Suprapubic skin (tissue), 4 donors: ENCODE measurements at regions not wholly inside any gene's neighbourhood (a gene's known extent, or its start where the extent isn't known, plus 50 kb on each side); places are given as distances from the start of the nearest gene placed in this dataset.

Source experiments
- DNase-seq, 2 donors: peaks; one replicate each; pipeline ENCODE4 v3.0.0-alpha.2; 2019; ENCODE audit warnings: low spot score in 2 of 2
- H3K27ac ChIP-seq: fragments of 200-600 bp; sonication (generic); one replicate; pipeline ENCODE4 v1.5.1; 2019
- H3K27me3 ChIP-seq: fragments of 200-600 bp; sonication (generic); one replicate; pipeline ENCODE4 v1.5.1; 2019
- H3K36me3 ChIP-seq: fragments of 200-600 bp; sonication (generic); one replicate; pipeline ENCODE4 v1.5.1; 2019
- H3K4me1 ChIP-seq: fragments of 200-600 bp; sonication (generic); one replicate; pipeline ENCODE4 v1.5.1; 2019
- H3K4me3 ChIP-seq: fragments of 200-600 bp; sonication (generic); one replicate; pipeline ENCODE4 v1.5.1; 2019; ENCODE audit warnings: mild to moderate bottlenecking
- H3K9me3 ChIP-seq: fragments of 200-600 bp; sonication (generic); one replicate; pipeline ENCODE4 v1.5.1; 2019
- CTCF ChIP-seq, 2 donors: fragments of 200-600 bp in 1 of 2; fragments of 450-650 bp in 1 of 2; sonication (generic) in 1 of 2; IDR thresholded peaks; one replicate each; pipeline ENCODE4 v1.5.1; 2016 to 2019; ENCODE audit warnings: antibody characterized with exemption in 2 of 2, mild to moderate bottlenecking in 1 of 2, moderate library complexity in 1 of 2
- EP300 ChIP-seq: sonication (generic); formaldehyde crosslinking; IDR thresholded peaks from one replicate; pipeline ENCODE4 v1.6.1; 2017; ENCODE audit warnings: antibody characterized with exemption
- POLR2A ChIP-seq, 2 donors: fragments of 450-650 bp; IDR thresholded peaks; one replicate each; pipeline ENCODE4 v1.6.1; 2017; ENCODE audit warnings: antibody characterized with exemption in 2 of 2, mild to moderate bottlenecking in 2 of 2, moderate library complexity in 2 of 2
- POLR2AphosphoS5 ChIP-seq, 3 donors: sonication (generic); formaldehyde crosslinking; IDR thresholded peaks; one replicate each; pipeline ENCODE4 v1.6.1; 2017; ENCODE audit warnings: antibody characterized with exemption in 3 of 3
- WGBS: methylation state at CpG from one replicate; pipeline ENCODE4 v1.1.5; 2018; 5-methylcytosine and 5-hydroxymethylcytosine counted together

- Histone ChIP-seq H3K27ac (no peak overlapping the region), H3K4me3 (no peak overlapping the region), H3K9me3 (no peaks in the 10 kb centered on the region), H3K27me3 (no peaks in the 10 kb centered on the region), H3K4me1 (peaks cover 38% of the 10 kb centered on the region), H3K36me3 (no peaks in the 10 kb centered on the region)
- no peak for TF ChIP-seq POLR2AphosphoS5 (IDR thresholded peaks at IDR 0.05)
- TF ChIP-seq POLR2A (IDR thresholded peaks at IDR 0.05): no peak
- no peak for TF ChIP-seq EP300
- TF ChIP-seq CTCF (IDR thresholded peaks at IDR 0.05): no peak
- 77% methylated on average over 7 of the region's 7 CpGs for WGBS
- no peak for DNase-seq
These were observed 66.7 kb upstream of the RTN4 start for GRCh38 chr2:55116966-55117365.

DNA sequence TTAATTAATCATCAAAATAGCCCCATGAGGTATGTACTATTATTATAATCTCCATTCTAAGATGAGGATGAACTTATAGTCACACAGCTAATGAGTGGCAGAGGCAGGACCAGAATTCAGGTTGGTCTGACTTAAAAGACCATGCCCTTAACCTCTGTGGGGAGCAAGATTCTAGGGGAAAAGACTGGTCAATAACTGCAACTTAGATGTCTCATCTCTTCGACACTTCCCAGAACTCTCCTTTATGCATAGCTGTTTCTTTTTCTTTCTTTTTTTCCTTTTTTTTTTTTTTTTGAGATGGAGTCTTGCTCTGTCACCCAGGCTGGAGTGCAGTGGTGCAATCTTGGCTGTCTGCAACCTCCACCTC, 66.3 kb upstream of the RTN4 start:
- Histone ChIP-seq H3K27ac (no peak overlapping the region), H3K4me3 (no peak overlapping the region), H3K27me3 (no peaks in the 10 kb centered on the region), H3K36me3 (no peaks in the 10 kb centered on the region), H3K4me1 (peaks cover 42% of the 10 kb centered on the region), H3K9me3 (no peaks in the 10 kb centered on the region)
- 96% methylated on average over 1 of the region's 1 CpG for WGBS
- TF ChIP-seq POLR2A (IDR thresholded peaks at IDR 0.05) (no peak), EP300 (no peak), CTCF (IDR thresholded peaks at IDR 0.05) (no peak), POLR2AphosphoS5 (IDR thresholded peaks at IDR 0.05) (no peak)
- DNase-seq: no peak

GRCh38 chr2:55115761-55116597, 65.7 kb upstream of the RTN4 start:
- TF ChIP-seq POLR2AphosphoS5 (IDR thresholded peaks at IDR 0.05): no peak
- no peak for TF ChIP-seq CTCF (IDR thresholded peaks at IDR 0.05)
- no peak for TF ChIP-seq EP300
- TF ChIP-seq POLR2A (IDR thresholded peaks at IDR 0.05): no peak
- H3K4me1 ChIP-seq: peaks cover 46% of the 10 kb centered on the region
- H3K27me3 ChIP-seq: no peaks in the 10 kb centered on the region
- no peaks in the 10 kb centered on the region for H3K36me3 ChIP-seq
- no peak for DNase-seq
- 59% methylated on average over 4 of the region's 4 CpGs for WGBS
- no peak overlapping the region for H3K4me3 ChIP-seq
- H3K9me3 ChIP-seq: no peaks in the 10 kb centered on the region
- no peak overlapping the region for H3K27ac ChIP-seq

- TF ChIP-seq POLR2AphosphoS5 (IDR thresholded peaks at IDR 0.05) (no peak), CTCF (IDR thresholded peaks at IDR 0.05) (no peak), POLR2A (IDR thresholded peaks at IDR 0.05) (no peak)
- no peaks in the 10 kb centered on the region for H3K36me3 ChIP-seq
- H3K27ac ChIP-seq: no peak overlapping the region
- no peaks in the 10 kb centered on the region for H3K9me3 ChIP-seq
- H3K4me1 ChIP-seq: peaks cover 32% of the 10 kb centered on the region
- DNase-seq: no peak
- 93% methylated on average over 5 of the region's 5 CpGs for WGBS
- H3K4me3 ChIP-seq: no peak overlapping the region
- H3K27me3 ChIP-seq: no peaks in the 10 kb centered on the region
These were observed 64.3 kb upstream of the RTN4 start for GRCh38 chr2:55114597-55114996.

DNA sequence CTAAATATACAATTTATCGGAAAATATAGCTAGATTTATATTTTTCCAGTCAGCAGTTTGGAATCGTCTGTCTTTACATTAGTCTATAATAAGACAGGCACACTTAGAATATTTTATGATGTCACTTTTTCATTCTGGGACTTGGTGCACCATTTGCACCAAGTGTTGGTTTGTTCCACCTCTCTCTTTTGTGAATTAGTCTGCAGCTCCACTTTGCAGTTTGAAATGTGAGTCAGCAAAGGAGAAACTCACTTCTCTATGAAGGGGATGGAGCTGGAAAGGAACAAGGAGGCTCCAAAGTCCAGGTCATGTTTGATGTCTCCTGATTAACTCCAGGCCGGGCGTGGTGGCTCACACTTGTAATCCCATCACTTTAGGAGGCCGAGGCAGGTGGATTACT, 63.8 kb upstream of the RTN4 start:
- H3K9me3 ChIP-seq: no peaks in the 10 kb centered on the region
- H3K4me3 ChIP-seq: no peak overlapping the region
- H3K36me3 ChIP-seq: no peaks in the 10 kb centered on the region
- H3K27me3 ChIP-seq: no peaks in the 10 kb centered on the region
- no peak overlapping the region for H3K27ac ChIP-seq
- peaks cover 27% of the 10 kb centered on the region for H3K4me1 ChIP-seq
- 94% methylated on average over 5 of the region's 5 CpGs for whole genome bisulfite sequencing
- no peak for DNase-seq
- TF ChIP-seq CTCF (IDR thresholded peaks at IDR 0.05): no peak
- no peak for TF ChIP-seq EP300
- TF ChIP-seq POLR2AphosphoS5 (IDR thresholded peaks at IDR 0.05): no peak
- TF ChIP-seq POLR2A (IDR thresholded peaks at IDR 0.05): no peak
